ENCODE measurements at regions not wholly inside any gene's neighbourhood (a gene's known extent, or its start where the extent isn't known, plus 50 kb on each side); places are given as distances from the start of the nearest gene placed in this dataset.
A peak's percentile ranks its signal among the peaks of the same experiment; 100 is the strongest.

DNA sequence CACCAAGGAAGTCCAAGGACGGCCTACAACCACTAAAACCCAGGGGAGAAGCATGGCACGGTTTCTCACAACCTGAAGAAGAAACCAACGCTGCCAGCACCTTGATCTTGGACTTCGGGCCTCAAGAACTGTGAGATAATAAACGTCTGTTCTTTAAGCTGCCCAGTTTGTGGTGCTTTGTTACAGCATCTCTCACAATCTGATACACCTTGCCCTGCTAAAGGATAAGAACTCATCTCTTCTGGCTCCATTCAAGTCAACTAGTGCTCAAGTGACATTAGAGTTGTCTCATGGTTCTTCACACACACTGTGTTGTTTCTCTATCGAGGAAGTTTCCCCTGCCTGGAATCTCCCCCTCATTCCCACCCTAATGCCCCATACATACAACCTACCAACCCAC lies 314.4 kb upstream of the RUNX1 start:
- TF ChIP-seq CTCF (conservative IDR thresholded peaks at IDR 0.05; ENCODE audit: low read length) = no peak
- no peak for DNase-seq (ENCODE audit: low read depth)
- no peak overlapping the region for H3K4me3 ChIP-seq (ENCODE audit: low read length)

- DNase-seq (ENCODE audit: low read depth) = no peak
- no peak for TF ChIP-seq CTCF (conservative IDR thresholded peaks at IDR 0.05; ENCODE audit: low read length)
- H3K4me3 ChIP-seq (ENCODE audit: low read length) = no peak overlapping the region
Measured at GRCh38 chr21:35361988-35362387, 312.9 kb upstream of the RUNX1 start.

- TF ChIP-seq CTCF (conservative IDR thresholded peaks at IDR 0.05; ENCODE audit: low read length) = no peak
- H3K4me3 ChIP-seq (ENCODE audit: low read length) = no peak overlapping the region
- no peak for DNase-seq (ENCODE audit: low read depth)
Measured at GRCh38 chr21:35360870-35361570, 311.9 kb upstream of the RUNX1 start.

GRCh38 chr21:35359076-35359475 lies 310.0 kb upstream of the RUNX1 start:
- no peak for TF ChIP-seq CTCF (conservative IDR thresholded peaks at IDR 0.05; ENCODE audit: low read length)
- DNase-seq (ENCODE audit: low read depth) = peak; percentile 60
- H3K4me3 ChIP-seq (ENCODE audit: low read length) = no peak overlapping the region

DNA sequence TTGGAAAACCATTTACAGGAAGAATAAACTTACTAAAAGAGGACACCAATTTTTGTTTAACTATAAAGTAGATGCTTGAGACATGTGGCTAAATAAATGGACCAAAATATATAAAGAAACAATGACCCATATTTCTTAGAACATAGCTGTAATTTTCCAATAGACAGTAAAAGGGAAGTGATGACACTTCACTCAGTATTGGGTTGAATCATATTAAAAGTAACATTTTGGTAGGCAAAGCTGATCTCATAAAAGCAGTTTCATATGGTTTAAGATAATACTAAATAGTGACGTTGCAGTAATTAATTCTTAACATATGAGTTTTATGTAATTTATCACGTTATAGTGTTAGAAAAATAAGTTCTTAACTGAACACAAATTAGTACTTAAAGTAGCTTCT lies 308.9 kb upstream of the RUNX1 start:
- TF ChIP-seq CTCF (conservative IDR thresholded peaks at IDR 0.05; ENCODE audit: low read length) = no peak
- DNase-seq (ENCODE audit: low read depth) = no peak

GRCh38 chr21:35357041-35357780 lies 308.1 kb upstream of the RUNX1 start:
- no peak overlapping the region for H3K4me3 ChIP-seq (ENCODE audit: low read length)
- no peak for TF ChIP-seq CTCF (conservative IDR thresholded peaks at IDR 0.05; ENCODE audit: low read length)
- DNase-seq (ENCODE audit: low read depth) = no peak

More for the DNA sequence above, 308.9 kb upstream of the RUNX1 start:
- no peak overlapping the region for H3K4me3 ChIP-seq (ENCODE audit: low read length)

- no peak for DNase-seq (ENCODE audit: low read depth)
- H3K4me3 ChIP-seq (ENCODE audit: low read length) = no peak overlapping the region
- TF ChIP-seq CTCF (conservative IDR thresholded peaks at IDR 0.05; ENCODE audit: low read length) = no peak
Measured at GRCh38 chr21:35354078-35354477, 305.0 kb upstream of the RUNX1 start.
